GM19463 (cell line): ENCODE measurements at regions not wholly inside any gene's neighbourhood (a gene's known extent, or its start where the extent isn't known, plus 50 kb on each side); places are given as distances from the start of the nearest gene placed in this dataset.
A peak's percentile ranks its signal among the peaks of the same experiment; 100 is the strongest.

Experiments
- ATAC-seq: cut with Tn5 transposase; IDR thresholded peaks from one replicate; pipeline ENCODE4 v1.9.1; 2021; ENCODE audit warnings: mild to moderate bottlenecking, moderate library complexity; ENCODE audit not compliant: unreplicated experiment

- ATAC-seq, result no peak
Observed at GRCh38 chr1:29712284-29712651, 475.9 kb downstream of the PTPRU start.

- ATAC-seq, result peak; percentile 65
Observed at GRCh38 chr1:29711582-29712283, 475.4 kb downstream of the PTPRU start.

- no peak for ATAC-seq
Observed at GRCh38 chr1:29709704-29710280, 473.5 kb downstream of the PTPRU start.

GRCh38 chr1:29708796-29709703 lies 472.7 kb downstream of the PTPRU start:
- no peak for ATAC-seq

- no peak for ATAC-seq
Observed at GRCh38 chr1:29708381-29708780, 472.1 kb downstream of the PTPRU start.

GRCh38 chr1:29707796-29708195 lies 471.5 kb downstream of the PTPRU start:
- no peak for ATAC-seq

GRCh38 chr1:29706936-29707335 lies 470.6 kb downstream of the PTPRU start:
- ATAC-seq, result peak; percentile 55

GRCh38 chr1:29704430-29704829 lies 468.1 kb downstream of the PTPRU start:
- ATAC-seq, result no peak

- no peak for ATAC-seq
Observed at GRCh38 chr1:29703596-29704370, 467.5 kb downstream of the PTPRU start.

- no peak for ATAC-seq
Observed at GRCh38 chr1:29700491-29700890, 464.2 kb downstream of the PTPRU start.

GRCh38 chr1:29698626-29699025 lies 462.3 kb downstream of the PTPRU start:
- ATAC-seq, result no peak

GRCh38 chr1:29698033-29698432 lies 461.7 kb downstream of the PTPRU start:
- no peak for ATAC-seq

- no peak for ATAC-seq
Observed at GRCh38 chr1:29697391-29697780, 461.1 kb downstream of the PTPRU start.

- ATAC-seq, result no peak
Observed at GRCh38 chr1:29696656-29697390, 460.5 kb downstream of the PTPRU start.

GRCh38 chr1:29695803-29696202 lies 459.5 kb downstream of the PTPRU start:
- ATAC-seq, result no peak

GRCh38 chr1:29695036-29695435 lies 458.7 kb downstream of the PTPRU start:
- ATAC-seq, result no peak

GRCh38 chr1:29691499-29691898 lies 455.2 kb downstream of the PTPRU start:
- ATAC-seq, result no peak

- no peak for ATAC-seq
Observed at GRCh38 chr1:29690156-29690555, 453.8 kb downstream of the PTPRU start.

- no peak for ATAC-seq
Observed at GRCh38 chr1:29689372-29690030, 453.2 kb downstream of the PTPRU start.
